GM23248 (cell line): ENCODE measurements at regions not wholly inside any gene's neighbourhood (a gene's known extent, or its start where the extent isn't known, plus 50 kb on each side); places are given as distances from the start of the nearest gene placed in this dataset.

Experiments used
- DNase-seq: peaks from one replicate; pipeline ENCODE4 v3.0.0-alpha.2; 2015
- H2AFZ ChIP-seq: fragments of 200-600 bp; sonication (generic); 2 replicates; pipeline ENCODE4 v1.6.1; 2016; ENCODE audit warnings: antibody characterized with exemption
- H3F3A ChIP-seq: fragments of 200-600 bp; sonication (generic); 2 replicates; pipeline ENCODE4 v1.6.1; 2016; ENCODE audit warnings: mild to moderate bottlenecking, antibody characterized with exemption, mixed run types; ENCODE audit not compliant: insufficient read depth
- H3K27ac ChIP-seq: fragments of 200-600 bp; sonication (generic); 2 replicates; pipeline ENCODE4 v1.5.1; 2016; ENCODE audit warnings: mild to moderate bottlenecking
- H3K27me3 ChIP-seq: fragments of 200-600 bp; sonication (generic); replicated peaks from 2 replicates; pipeline ENCODE4 v1.6.1; 2016; ENCODE audit warnings: mild to moderate bottlenecking; ENCODE audit not compliant: insufficient read depth
- H3K36me3 ChIP-seq: fragments of 200-600 bp; sonication (generic); 2 replicates; pipeline ENCODE4 v1.6.1; 2016; ENCODE audit warnings: low read depth, mild to moderate bottlenecking
- H3K4me1 ChIP-seq: fragments of 200-600 bp; sonication (generic); 2 replicates; pipeline ENCODE4 v1.6.1; 2016; ENCODE audit warnings: mild to moderate bottlenecking; ENCODE audit not compliant: insufficient read depth
- H3K4me2 ChIP-seq: fragments of 200-600 bp; sonication (generic); one replicate; pipeline ENCODE4 v1.6.1; 2016; ENCODE audit warnings: mild to moderate bottlenecking; ENCODE audit not compliant: unreplicated experiment
- H3K4me3 ChIP-seq: fragments of 200-600 bp; sonication (generic); 2 replicates; pipeline ENCODE4 v1.5.1; 2016; ENCODE audit warnings: mild to moderate bottlenecking
- H3K79me2 ChIP-seq: fragments of 200-600 bp; sonication (generic); 2 replicates; pipeline ENCODE4 v1.6.1; 2016; ENCODE audit warnings: mild to moderate bottlenecking; ENCODE audit not compliant: insufficient read depth
- H3K9ac ChIP-seq: fragments of 200-600 bp; sonication (generic); 2 replicates; pipeline ENCODE4 v1.6.1; 2016; ENCODE audit warnings: mild to moderate bottlenecking
- H3K9me2 ChIP-seq: fragments of 200-600 bp; sonication (generic); 2 replicates; pipeline ENCODE4 v1.6.1; 2016; ENCODE audit warnings: mixed run types, mild to moderate bottlenecking, moderate library complexity; ENCODE audit not compliant: insufficient read depth
- H3K9me3 ChIP-seq: fragments of 200-600 bp; sonication (generic); one replicate; pipeline ENCODE4 v1.6.1; 2017; ENCODE audit warnings: low read depth
- H4K20me1 ChIP-seq: fragments of 200-600 bp; sonication (generic); 2 replicates; pipeline ENCODE4 v1.6.0; 2016; ENCODE audit not compliant: insufficient read depth
- EZH2 ChIP-seq: fragments of 200-600 bp; sonication (generic); IDR thresholded peaks from 2 replicates; pipeline ENCODE4 v1.6.1; 2018; ENCODE audit warnings: antibody characterized with exemption, mild to moderate bottlenecking; ENCODE audit not compliant: insufficient read depth, poor library complexity, severe bottlenecking
- EZH2phosphoT487 ChIP-seq: fragments of 200-600 bp; sonication (generic); IDR thresholded peaks from 2 replicates; pipeline ENCODE4 v1.6.1; 2018; ENCODE audit warnings: antibody characterized with exemption, moderate library complexity, mild to moderate bottlenecking, low read depth; ENCODE audit not compliant: insufficient read depth
- WGBS, 2 experiments: methylation state at CpG; one replicate each; pipeline ENCODE4 v1.1.6; 2015 to 2017; ENCODE audit warnings: low lambda C conversion rate in 2 of 2, low coverage in 1 of 2; ENCODE audit errors: missing lambda C conversion rate in 2 of 2; 5-methylcytosine and 5-hydroxymethylcytosine counted together
- in situ Hi-C: fragments of 300-500 bp; cut with MboI; formaldehyde crosslinking; loops from 2 replicates; pipeline ENCODE4 v1.15.0; 2020

GRCh38 chr6:56766139-56766805, 123.6 kb upstream of the DST start:
- DNase-seq = no peak
- H2AFZ ChIP-seq = no peak overlapping the region
- WGBS, 2 experiments = 92% methylated on average over 14 of the region's 14 CpGs
- H3K36me3 ChIP-seq = no peaks in the 10 kb centered on the region
- no peak overlapping the region for H3K4me3 ChIP-seq
- no peak overlapping the region for H3K9ac ChIP-seq
- H3K27ac ChIP-seq = peak overlapping the region; percentile 23
- H3K79me2 ChIP-seq = peaks cover 100% of the 10 kb centered on the region
- peaks cover 8% of the 10 kb centered on the region; the same call in 1 of the 2 replicates for H4K20me1 ChIP-seq
- H3K9me3 ChIP-seq = no peaks in the 10 kb centered on the region
- TF ChIP-seq EZH2phosphoT487 (no peak), EZH2 (no peak)
- peaks cover 68% of the 10 kb centered on the region for H3F3A ChIP-seq
- peak overlapping the region; percentile 33 for H3K4me2 ChIP-seq
- H3K4me1 ChIP-seq = peaks cover 80% of the 10 kb centered on the region
- no peaks in the 10 kb centered on the region for H3K27me3 ChIP-seq
- in situ Hi-C loops = no loop called here
- H3K9me2 ChIP-seq = no peaks in the 10 kb centered on the region

DNA sequence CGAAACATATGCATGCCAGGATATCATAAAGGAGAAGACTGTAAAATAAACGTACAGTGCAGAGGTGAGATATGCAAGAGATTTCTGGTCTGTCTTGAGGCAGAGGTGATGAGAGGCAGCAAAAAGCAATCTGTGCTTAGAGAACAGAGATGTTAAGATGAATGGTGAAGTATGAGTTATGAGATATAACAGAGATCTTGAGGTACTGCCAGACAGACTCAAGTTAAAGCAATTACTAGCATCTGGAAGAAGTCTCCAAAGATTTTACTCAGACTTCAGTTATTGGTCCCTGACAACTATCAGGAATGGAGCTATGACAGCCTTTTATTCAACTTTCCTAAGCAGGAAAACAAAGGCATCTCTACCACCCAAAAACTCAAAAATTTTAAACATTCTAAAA, 122.8 kb upstream of the DST start:
- H3K27me3 ChIP-seq = no peaks in the 10 kb centered on the region
- H3K9ac ChIP-seq = no peak overlapping the region
- H3K9me3 ChIP-seq = no peaks in the 10 kb centered on the region
- in situ Hi-C loops = no loop called here
- peaks cover 74% of the 10 kb centered on the region for H3K4me1 ChIP-seq
- H3K79me2 ChIP-seq = peaks cover 100% of the 10 kb centered on the region
- 51 to 53% methylated on average over 2 of the region's 2 CpGs for WGBS, 2 experiments
- no peaks in the 10 kb centered on the region for H3K9me2 ChIP-seq
- H3K4me2 ChIP-seq = no peak overlapping the region
- H3F3A ChIP-seq = peaks cover 68% of the 10 kb centered on the region
- no peak for DNase-seq
- no peak for TF ChIP-seq EZH2phosphoT487
- peak overlapping the region; percentile 23 for H3K27ac ChIP-seq
- H4K20me1 ChIP-seq = peaks cover 4% of the 10 kb centered on the region; the same call in 1 of the 2 replicates
- H3K4me3 ChIP-seq = no peak overlapping the region
- 0 out of 2 replicates have a peak, but pooled peaks cover 2% of the 10 kb centered on the region for H3K36me3 ChIP-seq
- H2AFZ ChIP-seq = no peak overlapping the region

DNA sequence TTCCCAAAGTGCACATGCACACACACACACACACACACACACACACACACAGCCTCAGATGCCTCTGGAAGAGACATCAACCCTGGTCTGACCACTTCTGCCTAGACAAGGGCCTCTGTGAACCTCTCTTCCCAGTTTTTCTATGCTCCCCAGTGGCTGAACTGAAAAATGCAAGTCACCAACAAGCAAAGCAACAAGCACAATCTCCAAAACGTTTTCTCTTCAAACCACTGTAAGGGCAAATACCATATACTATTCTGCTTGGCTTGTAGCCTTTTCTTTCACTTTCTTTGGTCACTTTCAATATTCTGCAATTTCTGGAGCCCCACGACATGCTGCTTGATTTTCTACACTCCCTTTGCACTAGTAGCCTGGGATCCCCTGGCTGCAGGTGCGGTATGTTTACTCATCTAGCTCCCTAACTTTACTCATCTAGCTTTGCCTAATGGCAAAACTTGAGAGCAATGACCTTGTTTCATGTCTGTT, 121.4 kb upstream of the DST start:
- Histone ChIP-seq H2AFZ (no peak overlapping the region), H3K27ac (peak overlapping the region; percentile 27), H3K79me2 (peaks cover 100% of the 10 kb centered on the region), H3K9me2 (no peaks in the 10 kb centered on the region), H3K4me1 (peaks cover 66% of the 10 kb centered on the region), H3K36me3 (0 out of 2 replicates have a peak, but pooled peaks cover 5% of the 10 kb centered on the region), H3K4me3 (no peak overlapping the region), H4K20me1 (peaks cover 3% of the 10 kb centered on the region; the same call in 1 of the 2 replicates), H3K9ac (no peak overlapping the region), H3F3A (peaks cover 59% of the 10 kb centered on the region), H3K4me2 (no peak overlapping the region), H3K9me3 (no peaks in the 10 kb centered on the region), H3K27me3 (no peaks in the 10 kb centered on the region)
- TF ChIP-seq EZH2 (no peak), EZH2phosphoT487 (no peak)
- in situ Hi-C loops = no loop called here
- WGBS, 2 experiments = 50 to 53% methylated on average over 3 of the region's 3 CpGs
- peak; percentile 54 for DNase-seq

DNA sequence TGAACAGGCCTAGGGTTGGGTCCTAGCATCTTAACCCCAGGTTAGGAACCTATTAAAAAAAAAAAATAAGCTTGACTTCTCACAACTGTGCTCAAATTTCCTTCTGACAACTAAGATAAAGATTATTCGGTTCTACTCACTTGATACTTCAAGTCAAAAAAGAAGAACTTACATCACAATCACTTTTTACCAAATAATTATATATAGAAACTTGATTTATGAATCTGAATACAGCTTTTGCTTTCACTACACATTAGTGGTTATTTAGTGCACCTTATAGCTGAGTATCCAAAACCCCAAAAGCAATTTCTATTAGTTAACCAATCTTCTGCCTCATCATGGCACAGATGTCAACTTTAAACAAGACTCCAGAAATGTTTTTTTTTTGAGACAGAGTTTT, 119.0 kb upstream of the DST start:
- H3K4me2 ChIP-seq = no peak overlapping the region
- 0 out of 2 replicates have a peak, but pooled peaks cover 5% of the 10 kb centered on the region for H3K36me3 ChIP-seq
- TF ChIP-seq EZH2 = no peak
- TF ChIP-seq EZH2phosphoT487 = no peak
- no peak overlapping the region for H2AFZ ChIP-seq
- 96 to 100% methylated on average over 1 of the region's 1 CpG for WGBS, 2 experiments
- H3K9me2 ChIP-seq = no peaks in the 10 kb centered on the region
- H3K79me2 ChIP-seq = peaks cover 100% of the 10 kb centered on the region
- no peak overlapping the region for H3K27ac ChIP-seq
- no peaks in the 10 kb centered on the region for H3K27me3 ChIP-seq
- peaks cover 9% of the 10 kb centered on the region; the same call in 1 of the 2 replicates for H4K20me1 ChIP-seq
- H3K9me3 ChIP-seq = no peaks in the 10 kb centered on the region
- H3K9ac ChIP-seq = no peak overlapping the region
- peaks cover 61% of the 10 kb centered on the region for H3K4me1 ChIP-seq
- H3K4me3 ChIP-seq = no peak overlapping the region
- in situ Hi-C loops = no loop called here
- peaks cover 58% of the 10 kb centered on the region for H3F3A ChIP-seq
- no peak for DNase-seq
